ENCODE measurements at regions not wholly inside any gene's neighbourhood (a gene's known extent, or its start where the extent isn't known, plus 50 kb on each side); places are given as distances from the start of the nearest gene placed in this dataset.

DNA sequence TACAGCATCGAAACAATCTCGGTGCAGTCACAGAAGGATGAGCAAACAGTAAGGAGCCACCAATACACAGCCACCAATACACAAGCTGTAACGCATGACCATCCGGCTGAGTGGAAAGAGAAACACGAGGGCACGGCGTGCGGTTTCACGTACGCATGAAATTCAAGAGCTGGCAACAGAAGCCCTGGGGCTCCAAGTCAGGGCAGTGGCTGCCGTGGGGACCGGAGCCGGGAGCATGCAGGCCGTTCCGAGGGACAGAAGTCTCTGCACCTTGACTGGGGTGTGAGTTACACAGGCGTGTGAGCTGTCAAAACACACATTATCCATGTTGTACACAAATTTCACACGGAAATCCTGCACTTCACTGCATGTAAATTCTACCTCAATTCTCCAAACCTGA, 50.6 kb upstream of the METRNL start:
- TF ChIP-seq, protein P1, sequence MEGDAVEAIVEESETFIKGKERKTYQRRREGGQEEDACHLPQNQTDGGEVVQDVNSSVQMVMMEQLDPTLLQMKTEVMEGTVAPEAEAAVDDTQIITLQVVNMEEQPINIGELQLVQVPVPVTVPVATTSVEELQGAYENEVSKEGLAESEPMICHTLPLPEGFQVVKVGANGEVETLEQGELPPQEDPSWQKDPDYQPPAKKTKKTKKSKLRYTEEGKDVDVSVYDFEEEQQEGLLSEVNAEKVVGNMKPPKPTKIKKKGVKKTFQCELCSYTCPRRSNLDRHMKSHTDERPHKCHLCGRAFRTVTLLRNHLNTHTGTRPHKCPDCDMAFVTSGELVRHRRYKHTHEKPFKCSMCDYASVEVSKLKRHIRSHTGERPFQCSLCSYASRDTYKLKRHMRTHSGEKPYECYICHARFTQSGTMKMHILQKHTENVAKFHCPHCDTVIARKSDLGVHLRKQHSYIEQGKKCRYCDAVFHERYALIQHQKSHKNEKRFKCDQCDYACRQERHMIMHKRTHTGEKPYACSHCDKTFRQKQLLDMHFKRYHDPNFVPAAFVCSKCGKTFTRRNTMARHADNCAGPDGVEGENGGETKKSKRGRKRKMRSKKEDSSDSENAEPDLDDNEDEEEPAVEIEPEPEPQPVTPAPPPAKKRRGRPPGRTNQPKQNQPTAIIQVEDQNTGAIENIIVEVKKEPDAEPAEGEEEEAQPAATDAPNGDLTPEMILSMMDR (IDR thresholded peaks at IDR 0.05) = no peak
- TF ChIP-seq POLR2A (IDR thresholded peaks at IDR 0.05) = no peak
